Loucy (cell line): ENCODE measurements at regions not wholly inside any gene's neighbourhood (a gene's known extent, or its start where the extent isn't known, plus 50 kb on each side); places are given as distances from the start of the nearest gene placed in this dataset.

Experiments used
- H2AFZ ChIP-seq: fragments of 200-600 bp; sonication (generic); 2 replicates; pipeline ENCODE4 v1.6.0; 2016; ENCODE audit warnings: antibody characterized with exemption, mild to moderate bottlenecking, low read length, moderate library complexity
- H3F3A ChIP-seq: fragments of 200-600 bp; 2 replicates; pipeline ENCODE4 v1.6.0; 2016; ENCODE audit warnings: antibody characterized with exemption, low read depth, mild to moderate bottlenecking
- H3K27me3 ChIP-seq: fragments of 200-600 bp; sonication (generic); 2 replicates; pipeline ENCODE4 v1.6.1; 2014; ENCODE audit warnings: low read length, mild to moderate bottlenecking; ENCODE audit not compliant: insufficient read depth, poor library complexity, severe bottlenecking
- H3K36me3 ChIP-seq: fragments of 200-600 bp; sonication (generic); 2 replicates; pipeline ENCODE4 v1.6.1; 2016; ENCODE audit warnings: low read length; ENCODE audit not compliant: insufficient read depth
- H3K4me1 ChIP-seq: fragments of 200-600 bp; sonication (generic); 2 replicates; pipeline ENCODE4 v1.5.1; 2014; ENCODE audit warnings: low read length, mild to moderate bottlenecking; ENCODE audit not compliant: insufficient read depth, poor library complexity, severe bottlenecking
- H3K4me2 ChIP-seq: fragments of 200-600 bp; sonication (generic); 2 replicates; pipeline ENCODE4 v1.6.0; 2014; ENCODE audit warnings: antibody characterized with exemption, low read length, low read depth, mild to moderate bottlenecking; ENCODE audit not compliant: poor library complexity, severe bottlenecking
- H3K4me3 ChIP-seq: fragments of 200-600 bp; sonication (generic); 2 replicates; pipeline ENCODE4 v1.5.1; 2014; ENCODE audit warnings: low read length, mild to moderate bottlenecking, mixed read lengths; ENCODE audit not compliant: poor library complexity, severe bottlenecking
- H3K79me2 ChIP-seq: fragments of 200-600 bp; sonication (generic); 2 replicates; pipeline ENCODE4 v1.6.1; 2014; ENCODE audit warnings: low read length; ENCODE audit not compliant: insufficient read depth
- H3K9ac ChIP-seq: fragments of 200-600 bp; sonication (generic); 2 replicates; pipeline ENCODE4 v1.6.0; 2014; ENCODE audit warnings: mild to moderate bottlenecking, low read depth, low read length, moderate library complexity; ENCODE audit not compliant: poor library complexity, severe bottlenecking
- H3K9me2 ChIP-seq: fragments of 200-600 bp; sonication (generic); replicated peaks from 2 replicates; pipeline ENCODE4 v1.6.1; 2016; ENCODE audit warnings: low read depth, low read length, mixed read lengths
- H3K9me3 ChIP-seq: fragments of 200-600 bp; sonication (generic); 2 replicates; pipeline ENCODE4 v1.6.1; 2014; ENCODE audit warnings: mild to moderate bottlenecking, antibody characterized with exemption, low read length, low read depth; ENCODE audit not compliant: insufficient read depth
- H4K20me1 ChIP-seq: fragments of 200-600 bp; sonication (generic); 2 replicates; pipeline ENCODE4 v1.6.0; 2014; ENCODE audit warnings: antibody characterized with exemption, low read length, mild to moderate bottlenecking; ENCODE audit not compliant: insufficient read depth, poor library complexity, severe bottlenecking
- CTCF ChIP-seq: fragments of 200-600 bp; sonication (generic); conservative IDR thresholded peaks from 2 replicates; pipeline ENCODE4 v1.5.1; 2014; ENCODE audit warnings: mild to moderate bottlenecking, antibody characterized with exemption, low read length
- EZH2phosphoT487 ChIP-seq: fragments of 200-600 bp; IDR thresholded peaks from 2 replicates; pipeline ENCODE4 v1.6.1; 2018; ENCODE audit warnings: antibody characterized with exemption, mild to moderate bottlenecking, moderate library complexity, borderline replicate concordance

GRCh38 chr20:6715401-6715941 lies 52.0 kb upstream of the BMP2 start:
- H3K79me2 ChIP-seq, result no peaks in the 10 kb centered on the region
- no peak overlapping the region for H3K4me2 ChIP-seq
- TF ChIP-seq EZH2phosphoT487, result no peak
- TF ChIP-seq CTCF, result no peak

DNA sequence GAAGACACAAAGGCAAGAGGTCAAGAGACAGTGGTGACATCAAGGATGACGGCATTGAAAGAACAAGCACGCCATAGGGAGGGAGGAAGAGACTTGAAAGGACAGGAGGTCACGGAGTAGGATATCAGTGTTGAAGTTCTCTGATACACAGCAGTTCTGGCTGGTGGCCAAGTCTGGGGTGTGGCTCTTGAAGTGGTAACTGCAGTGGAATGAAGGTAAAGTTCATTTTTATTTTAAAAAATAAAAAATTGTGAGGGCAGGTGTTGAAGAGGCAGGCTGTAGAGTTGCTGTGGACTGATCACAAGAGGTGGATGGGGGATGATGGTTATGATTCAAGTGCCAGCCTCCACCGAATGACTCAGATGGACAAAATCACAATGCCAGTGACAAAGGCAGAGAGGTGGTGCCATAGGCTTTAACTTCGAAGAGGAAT lies 53.2 kb upstream of the BMP2 start:
- TF ChIP-seq EZH2phosphoT487 (no peak), CTCF (no peak)
- no peaks in the 10 kb centered on the region for H4K20me1 ChIP-seq
- no peak overlapping the region for H3K4me2 ChIP-seq

More at GRCh38 chr20:6715401-6715941, 52.0 kb upstream of the BMP2 start:
- H3K9me2 ChIP-seq, result no peaks in the 10 kb centered on the region
- H3K4me3 ChIP-seq, result no peak overlapping the region
- no peaks in the 10 kb centered on the region for H3K36me3 ChIP-seq
- H2AFZ ChIP-seq, result no peak overlapping the region
- no peaks in the 10 kb centered on the region for H4K20me1 ChIP-seq
- H3K4me1 ChIP-seq, result no peaks in the 10 kb centered on the region
- H3F3A ChIP-seq, result no peaks in the 10 kb centered on the region
- H3K9me3 ChIP-seq, result no peaks in the 10 kb centered on the region
- no peak overlapping the region for H3K9ac ChIP-seq
- H3K27me3 ChIP-seq, result no peaks in the 10 kb centered on the region

DNA sequence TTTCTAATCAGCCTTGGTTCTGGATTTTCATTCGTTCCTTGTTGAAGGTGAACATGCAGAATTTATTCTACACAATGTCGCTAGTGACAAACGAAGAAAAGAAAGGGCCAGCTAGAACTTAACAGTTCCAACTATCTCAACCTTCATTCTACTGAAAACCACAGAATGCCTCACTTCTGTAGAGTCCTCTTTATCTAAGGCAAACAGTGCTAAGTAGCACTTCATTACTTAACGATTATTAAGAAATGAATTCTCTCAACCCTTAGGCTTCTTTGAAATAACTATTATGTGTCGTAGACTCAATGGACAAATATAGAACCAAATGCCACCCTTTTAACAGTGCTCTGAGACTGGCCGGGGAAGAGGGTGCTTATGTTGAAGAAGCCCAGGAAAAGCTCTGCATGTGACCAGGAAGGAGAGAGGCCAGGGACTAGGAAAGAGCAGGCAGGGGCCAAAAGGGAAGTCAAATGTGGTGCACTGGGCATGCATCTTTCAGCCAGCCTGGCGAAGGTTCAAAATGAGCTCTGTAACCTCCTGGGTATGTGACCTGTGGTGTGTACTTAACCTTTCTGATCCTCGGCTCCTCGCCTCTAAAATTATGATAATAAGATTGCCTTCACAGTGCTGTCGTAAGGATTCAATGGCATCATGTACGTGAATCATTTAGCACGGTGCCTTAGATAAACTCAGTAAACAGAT lies 55.4 kb upstream of the BMP2 start:
- H3K4me2 ChIP-seq, result no peak overlapping the region
- no peaks in the 10 kb centered on the region for H3F3A ChIP-seq
- H3K27me3 ChIP-seq, result no peaks in the 10 kb centered on the region
- H3K4me1 ChIP-seq, result no peaks in the 10 kb centered on the region
- no peaks in the 10 kb centered on the region for H3K9me3 ChIP-seq
- H4K20me1 ChIP-seq, result no peaks in the 10 kb centered on the region
- H3K9me2 ChIP-seq, result no peaks in the 10 kb centered on the region
- H3K79me2 ChIP-seq, result no peaks in the 10 kb centered on the region
- H2AFZ ChIP-seq, result no peak overlapping the region
- H3K9ac ChIP-seq, result no peak overlapping the region
- no peaks in the 10 kb centered on the region for H3K36me3 ChIP-seq
- no peak for TF ChIP-seq CTCF
- TF ChIP-seq EZH2phosphoT487, result no peak
- no peak overlapping the region for H3K4me3 ChIP-seq

More for the DNA sequence above, 53.2 kb upstream of the BMP2 start:
- no peaks in the 10 kb centered on the region for H3K27me3 ChIP-seq
- H3F3A ChIP-seq, result no peaks in the 10 kb centered on the region
- no peaks in the 10 kb centered on the region for H3K9me3 ChIP-seq
- no peak overlapping the region for H3K4me3 ChIP-seq
- H3K36me3 ChIP-seq, result no peaks in the 10 kb centered on the region
- H3K4me1 ChIP-seq, result no peaks in the 10 kb centered on the region
- H3K9ac ChIP-seq, result no peak overlapping the region
- H3K79me2 ChIP-seq, result no peaks in the 10 kb centered on the region
- no peak overlapping the region for H2AFZ ChIP-seq
- H3K9me2 ChIP-seq, result no peaks in the 10 kb centered on the region
